Cardiac fibroblast (primary cell): ENCODE measurements at regions not wholly inside any gene's neighbourhood (a gene's known extent, or its start where the extent isn't known, plus 50 kb on each side); places are given as distances from the start of the nearest gene placed in this dataset.
A peak's percentile ranks its signal among the peaks of the same experiment; 100 is the strongest.
"Not testable (repeated sequence)": the region's sequence is repeated elsewhere in the genome, so short reads cannot be mapped to it uniquely, and the experiment has no call there.

Source experiments
- DNase-seq, 2 donors: peaks; one replicate each; pipeline versions ENCODE4 v3.0.0 to v3.0.0-alpha.2; 2010; ENCODE audit warnings: low read depth in 2 of 2
- H3K4me3 ChIP-seq, 2 donors: replicated peaks in 1 of 2; 1 replicate in 1 of 2; 2 replicates in 1 of 2; pipeline ENCODE4 v1.5.1; 2011; ENCODE audit warnings: low read depth in 2 of 2, low read length in 2 of 2, mild to moderate bottlenecking in 2 of 2, moderate library complexity in 1 of 2
- TF ChIP-seq, protein P1 (sequence below): IDR thresholded peaks from one replicate; pipeline ENCODE4 v1.5.1; 2011; ENCODE audit warnings: low read depth, mild to moderate bottlenecking, low read length, inconsistent platforms

DNA sequence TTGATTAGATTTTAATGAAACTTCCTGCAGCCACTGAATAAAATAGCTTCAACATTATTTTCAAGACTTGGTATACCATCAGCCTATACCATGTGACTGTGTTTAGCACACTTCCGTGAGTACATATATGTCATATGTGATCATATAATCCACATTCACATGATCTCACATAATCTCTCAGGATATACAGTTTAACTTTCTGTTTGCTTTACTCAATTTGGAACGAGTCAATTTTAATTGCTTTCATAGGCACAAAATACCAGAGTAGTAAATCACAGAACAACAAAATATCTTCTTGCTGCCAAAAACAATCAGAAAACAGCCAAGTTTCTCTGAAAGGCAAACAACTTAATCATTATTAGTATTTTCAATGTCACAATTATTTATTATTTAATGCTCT, 731.1 kb upstream of the DIAPH2 start:
- TF ChIP-seq, protein P1, sequence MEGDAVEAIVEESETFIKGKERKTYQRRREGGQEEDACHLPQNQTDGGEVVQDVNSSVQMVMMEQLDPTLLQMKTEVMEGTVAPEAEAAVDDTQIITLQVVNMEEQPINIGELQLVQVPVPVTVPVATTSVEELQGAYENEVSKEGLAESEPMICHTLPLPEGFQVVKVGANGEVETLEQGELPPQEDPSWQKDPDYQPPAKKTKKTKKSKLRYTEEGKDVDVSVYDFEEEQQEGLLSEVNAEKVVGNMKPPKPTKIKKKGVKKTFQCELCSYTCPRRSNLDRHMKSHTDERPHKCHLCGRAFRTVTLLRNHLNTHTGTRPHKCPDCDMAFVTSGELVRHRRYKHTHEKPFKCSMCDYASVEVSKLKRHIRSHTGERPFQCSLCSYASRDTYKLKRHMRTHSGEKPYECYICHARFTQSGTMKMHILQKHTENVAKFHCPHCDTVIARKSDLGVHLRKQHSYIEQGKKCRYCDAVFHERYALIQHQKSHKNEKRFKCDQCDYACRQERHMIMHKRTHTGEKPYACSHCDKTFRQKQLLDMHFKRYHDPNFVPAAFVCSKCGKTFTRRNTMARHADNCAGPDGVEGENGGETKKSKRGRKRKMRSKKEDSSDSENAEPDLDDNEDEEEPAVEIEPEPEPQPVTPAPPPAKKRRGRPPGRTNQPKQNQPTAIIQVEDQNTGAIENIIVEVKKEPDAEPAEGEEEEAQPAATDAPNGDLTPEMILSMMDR, result no peak
- DNase-seq, result peak in 1 of 2 donors; percentile 27
- no peak overlapping the region for H3K4me3 ChIP-seq

DNA sequence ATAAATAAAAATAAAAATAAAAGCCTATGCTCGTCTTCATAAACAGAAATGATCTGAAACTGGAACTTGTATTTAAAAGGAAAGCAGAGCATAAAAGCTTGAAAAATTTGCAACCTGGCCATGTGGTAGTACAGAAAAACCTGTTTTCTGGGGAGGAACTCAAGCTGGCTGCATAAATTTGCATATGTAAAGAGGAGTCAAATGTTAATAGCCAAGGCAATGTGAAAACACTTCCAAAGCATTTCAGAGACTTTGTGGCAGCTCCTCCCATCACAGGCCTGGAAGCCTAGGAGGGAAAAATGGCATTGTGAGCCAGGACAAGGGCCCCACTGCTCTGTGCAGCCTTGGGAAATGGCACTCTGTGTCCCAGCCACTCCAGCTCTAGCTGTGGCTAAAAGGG, 727.9 kb upstream of the DIAPH2 start:
- DNase-seq, result no peak
- TF ChIP-seq, protein P1, result no peak
- H3K4me3 ChIP-seq, result no peak overlapping the region

DNA sequence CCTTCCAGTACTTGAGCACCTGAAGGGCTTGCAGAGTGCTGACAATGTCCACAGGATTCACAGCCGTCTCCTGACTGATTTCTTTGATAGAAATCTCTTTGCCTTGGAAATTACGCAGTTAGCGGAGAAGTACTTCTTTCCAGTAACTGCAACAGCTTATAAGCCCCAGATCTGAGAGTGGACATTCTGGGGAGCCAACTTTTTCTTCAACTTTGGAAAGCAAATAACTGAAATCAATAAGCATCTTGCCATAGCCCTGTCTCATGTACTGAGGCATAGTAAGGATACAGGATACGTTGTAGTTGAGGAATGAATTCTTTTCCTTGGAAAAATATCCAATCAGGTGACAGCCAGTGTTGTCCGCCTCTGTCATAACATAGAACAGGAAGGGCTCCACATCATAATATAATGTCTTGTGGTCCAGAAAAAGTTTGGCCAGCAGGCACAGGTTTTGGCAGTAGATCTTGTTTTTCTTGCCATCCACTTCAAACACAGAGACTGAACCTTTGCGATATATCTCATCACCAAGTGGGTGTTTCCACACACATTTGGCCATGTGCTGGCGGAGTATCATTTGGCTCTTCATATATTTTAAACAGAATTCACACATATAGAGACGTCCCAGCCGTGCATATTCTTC, 711.1 kb upstream of the DIAPH2 start:
- not testable (repeated sequence) for H3K4me3 ChIP-seq, DNase-seq

DNA sequence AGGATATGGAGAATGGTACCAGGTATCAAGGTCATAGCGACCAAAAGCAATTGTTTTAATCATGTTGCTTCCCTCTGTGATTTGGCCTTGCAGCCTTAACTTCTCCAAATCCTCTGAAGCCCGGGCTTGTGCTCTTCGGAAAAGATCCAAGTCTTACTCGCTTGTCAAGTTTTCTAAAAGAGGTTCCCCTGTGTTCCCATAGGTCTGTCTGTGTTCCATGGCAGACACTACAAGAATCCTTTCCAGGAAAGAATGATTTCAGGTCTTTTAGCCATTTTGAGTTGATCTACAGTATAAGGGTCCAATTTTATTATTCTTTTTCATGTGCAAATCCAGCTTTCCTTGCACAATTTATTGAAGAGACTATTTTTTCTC, 710.6 kb upstream of the DIAPH2 start:
- TF ChIP-seq, protein P1, result no peak
- H3K4me3 ChIP-seq, result no peak overlapping the region
- no peak for DNase-seq

DNA sequence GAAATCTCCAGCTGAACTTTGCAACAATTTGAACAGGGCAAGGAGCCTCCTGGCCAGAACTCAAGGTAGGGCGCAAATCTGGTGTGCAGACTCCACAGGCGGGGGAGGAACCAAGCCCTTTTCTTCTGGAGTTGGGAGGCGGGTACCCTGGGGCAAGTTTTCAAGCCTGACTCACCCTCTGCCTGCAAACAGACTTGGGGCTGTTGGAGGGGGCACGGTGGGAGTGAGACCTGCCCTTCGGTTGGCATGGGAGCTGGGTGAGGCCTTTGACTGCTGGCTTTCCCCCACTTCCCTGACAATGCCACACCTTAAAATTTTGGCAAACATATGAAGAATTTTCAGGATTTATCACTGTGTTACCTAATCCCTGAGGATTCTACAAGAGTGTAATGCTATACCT, 709.8 kb upstream of the DIAPH2 start:
- TF ChIP-seq, protein P1, result no peak
- no peak for DNase-seq
- no peak overlapping the region for H3K4me3 ChIP-seq

DNA sequence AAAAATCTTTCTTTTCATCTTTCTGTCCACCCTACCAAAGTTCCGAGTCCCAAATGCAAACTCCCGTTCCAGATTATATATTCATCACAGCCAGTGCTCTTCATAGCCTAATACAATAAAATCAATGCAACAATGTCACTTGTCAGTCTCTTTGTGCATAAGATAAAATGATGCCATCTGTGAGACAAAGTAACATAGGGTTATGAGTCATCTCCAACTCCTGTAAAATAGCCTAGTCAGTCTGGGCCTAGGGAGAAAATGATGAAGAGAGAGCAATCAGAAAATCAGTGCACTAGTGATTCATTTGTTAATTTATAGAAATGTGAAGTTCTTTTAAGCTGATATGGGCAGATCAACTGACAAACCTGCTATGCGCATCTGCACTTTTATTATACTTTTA, 689.1 kb upstream of the DIAPH2 start:
- no peak overlapping the region for H3K4me3 ChIP-seq
- DNase-seq, result no peak
- TF ChIP-seq, protein P1, result no peak

DNA sequence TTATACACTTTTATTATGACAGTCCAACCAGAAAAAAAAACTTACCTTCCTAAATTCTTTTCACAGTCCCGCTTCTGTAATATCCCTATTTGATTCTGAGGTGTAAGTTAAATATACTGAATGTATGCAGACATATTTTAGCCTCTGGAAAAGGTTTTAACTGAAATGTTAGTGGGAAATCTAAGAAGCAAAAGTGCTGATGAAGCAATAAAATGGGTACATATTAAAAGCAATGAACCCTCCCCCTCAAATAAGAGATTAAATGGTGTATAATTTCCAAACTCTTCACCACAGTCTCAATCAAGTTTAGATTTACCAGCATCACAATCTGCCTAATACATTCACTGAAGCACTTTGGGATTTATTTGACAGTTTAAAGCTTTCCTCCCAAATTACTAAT, 688.3 kb upstream of the DIAPH2 start:
- TF ChIP-seq, protein P1, result no peak
- H3K4me3 ChIP-seq, result no peak overlapping the region

More for the DNA sequence above, 688.3 kb upstream of the DIAPH2 start:
- no peak for DNase-seq
